ENCODE measurements at regions not wholly inside any gene's neighbourhood (a gene's known extent, or its start where the extent isn't known, plus 50 kb on each side); places are given as distances from the start of the nearest gene placed in this dataset.
A peak's percentile ranks its signal among the peaks of the same experiment; 100 is the strongest.

- no peak for TF ChIP-seq CTCF (conservative IDR thresholded peaks at IDR 0.05)
- H3K27ac Mint-ChIP-seq = peak overlapping the region; percentile 87
- no peaks in the 10 kb centered on the region for H3K36me3 Mint-ChIP-seq
- no peaks in the 10 kb centered on the region for H3K9me3 Mint-ChIP-seq
- H3K4me1 Mint-ChIP-seq (ENCODE audit: unreplicated experiment) = peaks cover 38% of the 10 kb centered on the region
- peaks cover 11% of the 10 kb centered on the region for H3K27me3 Mint-ChIP-seq
- no peak for DNase-seq (ENCODE audit: extremely low spot score, unreplicated experiment)
- peak overlapping the region; percentile 34 for H3K4me3 Mint-ChIP-seq
Measured at GRCh38 chr15:70493787-70494516, 269.4 kb downstream of the UACA start.

- Mint-ChIP-seq H3K27ac (peak overlapping the region; percentile 87), H3K4me3 (peak overlapping the region; percentile 23), H3K9me3 (no peaks in the 10 kb centered on the region), H3K36me3 (no peaks in the 10 kb centered on the region), H3K4me1 (ENCODE audit: unreplicated experiment) (peaks cover 38% of the 10 kb centered on the region), H3K27me3 (peaks cover 14% of the 10 kb centered on the region)
- no peak for TF ChIP-seq CTCF (conservative IDR thresholded peaks at IDR 0.05)
- DNase-seq (ENCODE audit: extremely low spot score, unreplicated experiment) = no peak
Measured at GRCh38 chr15:70493376-70493775, 270.0 kb downstream of the UACA start.

GRCh38 chr15:70492240-70493177 is 270.8 kb downstream of the UACA start:
- Mint-ChIP-seq H3K27ac (peak overlapping the region; percentile 68), H3K9me3 (no peaks in the 10 kb centered on the region), H3K4me1 (ENCODE audit: unreplicated experiment) (peaks cover 42% of the 10 kb centered on the region), H3K36me3 (no peaks in the 10 kb centered on the region), H3K4me3 (no peak overlapping the region), H3K27me3 (peaks cover 22% of the 10 kb centered on the region)
- no peak for DNase-seq (ENCODE audit: extremely low spot score, unreplicated experiment)
- TF ChIP-seq CTCF (conservative IDR thresholded peaks at IDR 0.05) = no peak

- H3K27ac Mint-ChIP-seq = peak overlapping the region; percentile 68
- H3K9me3 Mint-ChIP-seq = no peaks in the 10 kb centered on the region
- DNase-seq (ENCODE audit: extremely low spot score, unreplicated experiment) = no peak
- H3K4me3 Mint-ChIP-seq = no peak overlapping the region
- peaks cover 25% of the 10 kb centered on the region for H3K27me3 Mint-ChIP-seq
- no peak for TF ChIP-seq CTCF (conservative IDR thresholded peaks at IDR 0.05)
- H3K36me3 Mint-ChIP-seq = no peaks in the 10 kb centered on the region
- peaks cover 41% of the 10 kb centered on the region for H3K4me1 Mint-ChIP-seq (ENCODE audit: unreplicated experiment)
Measured at GRCh38 chr15:70491641-70492040, 271.7 kb downstream of the UACA start.

GRCh38 chr15:70491201-70491621 is 272.1 kb downstream of the UACA start:
- H3K36me3 Mint-ChIP-seq = no peaks in the 10 kb centered on the region
- no peak overlapping the region for H3K4me3 Mint-ChIP-seq
- no peak overlapping the region for H3K27ac Mint-ChIP-seq
- DNase-seq (ENCODE audit: extremely low spot score, unreplicated experiment) = no peak
- no peaks in the 10 kb centered on the region for H3K9me3 Mint-ChIP-seq
- peaks cover 41% of the 10 kb centered on the region for H3K4me1 Mint-ChIP-seq (ENCODE audit: unreplicated experiment)
- TF ChIP-seq CTCF (conservative IDR thresholded peaks at IDR 0.05) = no peak
- H3K27me3 Mint-ChIP-seq = peaks cover 25% of the 10 kb centered on the region
